Adrenal gland (tissue), 9 donors: ENCODE measurements at regions not wholly inside any gene's neighbourhood (a gene's known extent, or its start where the extent isn't known, plus 50 kb on each side); places are given as distances from the start of the nearest gene placed in this dataset.
"Not testable (repeated sequence)": the region's sequence is repeated elsewhere in the genome, so short reads cannot be mapped to it uniquely, and the experiment has no call there.

Experiments
- DNase-seq, 7 donors: peaks; one replicate each; pipeline ENCODE4 v3.0.0-alpha.2; 2019 to 2020
- H3K27ac ChIP-seq, 5 donors: fragments of 200-600 bp; sonication (generic) in 4 of 5; 1 replicate in 3 of 5; 2 replicates in 2 of 5; pipeline versions ENCODE4 v1.5.1 to v1.8.0; 2016 to 2020; ENCODE audit warnings: mild to moderate bottlenecking in 1 of 5
- H3K27me3 ChIP-seq: fragments of 200-600 bp; 2 replicates; pipeline ENCODE4 v1.8.0; 2021
- H3K36me3 ChIP-seq, 2 donors: fragments of 200-600 bp; replicated peaks in 1 of 2; 1 replicate in 1 of 2; 2 replicates in 1 of 2; pipeline versions ENCODE4 v1.5.1 to v1.8.0; 2018 to 2022
- H3K4me1 ChIP-seq, 2 donors: fragments of 200-600 bp; replicated peaks in 1 of 2; 1 replicate in 1 of 2; 2 replicates in 1 of 2; pipeline versions ENCODE4 v1.5.1 to v1.8.0; 2018 to 2021
- H3K4me3 ChIP-seq, 4 donors: fragments of 200-600 bp; sonication (generic) in 3 of 4; one replicate each; pipeline ENCODE4 v1.5.1; 2016 to 2018
- H3K9me3 ChIP-seq, 3 donors: fragments of 200-600 bp; sonication (generic) in 1 of 3; replicated peaks in 1 of 3; 1 replicate in 2 of 3; 2 replicates in 1 of 3; pipeline versions ENCODE4 v1.5.1 to v1.8.0; 2016 to 2021
- CTCF ChIP-seq, 6 experiments: fragments of 450-650 bp in 4 of 6; fragments of 200-600 bp in 2 of 6; sonication (generic) in 1 of 6; IDR thresholded peaks; 1 replicate in 5 of 6; 2 replicates in 1 of 6; pipeline versions ENCODE4 v1.5.1 to v1.8.0; 2016 to 2021; ENCODE audit warnings: antibody characterized with exemption in 6 of 6, mild to moderate bottlenecking in 2 of 6, moderate library complexity in 1 of 6
- POLR2A ChIP-seq, 2 donors: fragments of 450-650 bp; IDR thresholded peaks; one replicate each; pipeline ENCODE4 v1.6.1; 2017; ENCODE audit warnings: antibody characterized with exemption in 2 of 2, mild to moderate bottlenecking in 2 of 2, moderate library complexity in 1 of 2
- WGBS, 4 donors: extraction: QIAGEN DNeasy Blood & Tissue Kit in 2 of 4; methylation state at CpG; one replicate each; pipeline versions ENCODE4 v1.1.5 to v1.1.7; 2013 to 2017; 5-methylcytosine and 5-hydroxymethylcytosine counted together
- intact Hi-C, 2 donors: fragments of 100-400 bp; cut with DNase I; formaldehyde crosslinking; loops; one replicate each; pipeline versions ENCODE4 v1.14.1 to v1.15.0; 2022 to 2023
- donor health status: healthy with polysubstance abuse.
- donor health status: Bipolar disorder and iron deficiency.
- donor health status: DM: yes; HTN: yes; CAD: no.
- donor health status: DM: no; HTN: no; CAD: no.
- donor health status: DM: no; HTN: no; CAD: no.

- no peak overlapping the region for H3K27ac ChIP-seq
- DNase-seq: no peak
- WGBS, 4 donors: 73 to 78% (median 76%) methylated on average over 2 of the region's 2 CpGs
Observed at GRCh38 chr7:119026391-119026790, 801.9 kb downstream of the ANKRD7 start.

GRCh38 chr7:119028736-119029135 lies 804.2 kb downstream of the ANKRD7 start:
- intact Hi-C loops: no loop called here
- Histone ChIP-seq H3K4me1 (no peaks in the 10 kb centered on the region), H3K27ac (no peak overlapping the region), H3K9me3 (no peaks in the 10 kb centered on the region), H3K36me3 (no peaks in the 10 kb centered on the region), H3K4me3 (no peak overlapping the region), H3K27me3 (no peaks in the 10 kb centered on the region)
- no peak for DNase-seq
- TF ChIP-seq POLR2A (IDR thresholded peaks at IDR 0.05) (no peak), CTCF (IDR thresholded peaks at IDR 0.05) (no peak)
- WGBS, 4 donors: 31 to 53% (median 45%) methylated on average over 1 of the region's 1 CpG

More at GRCh38 chr7:119026391-119026790, 801.9 kb downstream of the ANKRD7 start:
- no peaks in the 10 kb centered on the region for H3K36me3 ChIP-seq
- H3K9me3 ChIP-seq: no peaks in the 10 kb centered on the region
- no peaks in the 10 kb centered on the region for H3K27me3 ChIP-seq
- intact Hi-C loops: no loop called here
- TF ChIP-seq POLR2A (IDR thresholded peaks at IDR 0.05) (no peak), CTCF (IDR thresholded peaks at IDR 0.05) (no peak)
- H3K4me1 ChIP-seq: no peaks in the 10 kb centered on the region
- H3K4me3 ChIP-seq: no peak overlapping the region

- H3K4me1 ChIP-seq, H3K27me3 ChIP-seq, intact Hi-C loops, DNase-seq, H3K4me3 ChIP-seq, H3K9me3 ChIP-seq, H3K36me3 ChIP-seq, H3K27ac ChIP-seq: not testable (repeated sequence)
- WGBS, 4 donors: 83 to 94% (median 90%) methylated on average over 4 of the region's 4 CpGs
Observed at GRCh38 chr7:119032136-119032535, 807.6 kb downstream of the ANKRD7 start.

GRCh38 chr7:119033641-119034040 lies 809.1 kb downstream of the ANKRD7 start:
- DNase-seq: no peak
- WGBS, 4 donors: 46 to 53% (median 49%) methylated on average over 3 of the region's 3 CpGs
- no peaks in the 10 kb centered on the region for H3K4me1 ChIP-seq
- H3K27me3 ChIP-seq: no peaks in the 10 kb centered on the region
- no peak overlapping the region for H3K27ac ChIP-seq
- no peaks in the 10 kb centered on the region for H3K36me3 ChIP-seq
- no peaks in the 10 kb centered on the region for H3K9me3 ChIP-seq
- no peak for TF ChIP-seq POLR2A (IDR thresholded peaks at IDR 0.05)
- no peak for TF ChIP-seq CTCF (IDR thresholded peaks at IDR 0.05)
- intact Hi-C loops: no loop called here
- H3K4me3 ChIP-seq: no peak overlapping the region

- 48 to 64% (median 58%) methylated on average over 2 of the region's 2 CpGs for WGBS, 4 donors
- no peak for DNase-seq
- Histone ChIP-seq H3K4me3 (no peak overlapping the region), H3K27me3 (no peaks in the 10 kb centered on the region), H3K4me1 (no peaks in the 10 kb centered on the region), H3K9me3 (no peaks in the 10 kb centered on the region), H3K36me3 (no peaks in the 10 kb centered on the region), H3K27ac (no peak overlapping the region)
- TF ChIP-seq POLR2A (IDR thresholded peaks at IDR 0.05) (no peak), CTCF (IDR thresholded peaks at IDR 0.05) (no peak)
- intact Hi-C loops: no loop called here
Observed at GRCh38 chr7:119037941-119038340, 813.4 kb downstream of the ANKRD7 start.
